ENCODE measurements at regions not wholly inside any gene's neighbourhood (a gene's known extent, or its start where the extent isn't known, plus 50 kb on each side); places are given as distances from the start of the nearest gene placed in this dataset.

- CTCF ChIA-PET = no interaction called here
- POLR2A ChIA-PET = no interaction called here
Observed at GRCh38 chr4:43758836-43759235, 689.8 kb downstream of the KCTD8 start.

- CTCF ChIA-PET = no interaction called here
- POLR2A ChIA-PET = no interaction called here
Observed at GRCh38 chr4:43763029-43763610, 685.5 kb downstream of the KCTD8 start.

- CTCF ChIA-PET = no interaction called here
- POLR2A ChIA-PET = no interaction called here
Observed at GRCh38 chr4:43765514-43765913, 683.1 kb downstream of the KCTD8 start.

GRCh38 chr4:43766648-43767047 is 682.0 kb downstream of the KCTD8 start:
- ChIA-PET CTCF (no interaction called here), POLR2A (no interaction called here)

- ChIA-PET CTCF (no interaction called here), POLR2A (no interaction called here)
Observed at GRCh38 chr4:43776371-43776770, 672.2 kb downstream of the KCTD8 start.

- ChIA-PET CTCF (no interaction called here), POLR2A (no interaction called here)
Observed at GRCh38 chr4:43778187-43778915, 670.3 kb downstream of the KCTD8 start.

- POLR2A ChIA-PET = no interaction called here
- CTCF ChIA-PET = no interaction called here
Observed at GRCh38 chr4:43781125-43781524, 667.5 kb downstream of the KCTD8 start.

GRCh38 chr4:43782391-43782790 is 666.2 kb downstream of the KCTD8 start:
- CTCF ChIA-PET = no interaction called here
- POLR2A ChIA-PET = no interaction called here

- POLR2A ChIA-PET = no interaction called here
- CTCF ChIA-PET = no interaction called here
Observed at GRCh38 chr4:43816116-43816515, 632.5 kb downstream of the KCTD8 start.

- CTCF ChIA-PET = no interaction called here
- POLR2A ChIA-PET = no interaction called here
Observed at GRCh38 chr4:43822621-43823020, 626.0 kb downstream of the KCTD8 start.

- CTCF ChIA-PET = no interaction called here
- POLR2A ChIA-PET = no interaction called here
Observed at GRCh38 chr4:43835869-43836268, 612.7 kb downstream of the KCTD8 start.

GRCh38 chr4:43837171-43837570 is 611.4 kb downstream of the KCTD8 start:
- CTCF ChIA-PET = no interaction called here

GRCh38 chr4:43837604-43838003 is 611.0 kb downstream of the KCTD8 start:
- POLR2A ChIA-PET = no interaction called here

More at GRCh38 chr4:43837171-43837570, 611.4 kb downstream of the KCTD8 start:
- POLR2A ChIA-PET = no interaction called here

GRCh38 chr4:43842594-43842993 is 606.0 kb downstream of the KCTD8 start:
- ChIA-PET POLR2A (no interaction called here), CTCF (no interaction called here)

More at GRCh38 chr4:43837604-43838003, 611.0 kb downstream of the KCTD8 start:
- CTCF ChIA-PET = no interaction called here

- POLR2A ChIA-PET = no interaction called here
- CTCF ChIA-PET = no interaction called here
Observed at GRCh38 chr4:43843501-43843900, 605.1 kb downstream of the KCTD8 start.

GRCh38 chr4:43846111-43846587 is 602.5 kb downstream of the KCTD8 start:
- ChIA-PET POLR2A (no interaction called here), CTCF (no interaction called here)

- POLR2A ChIA-PET = no interaction called here
- CTCF ChIA-PET = no interaction called here
Observed at GRCh38 chr4:43853565-43854264, 594.9 kb downstream of the KCTD8 start.

GRCh38 chr4:43855283-43855682 is 593.3 kb downstream of the KCTD8 start:
- CTCF ChIA-PET = no interaction called here
- POLR2A ChIA-PET = no interaction called here

GRCh38 chr4:43864616-43865146 is 583.9 kb downstream of the KCTD8 start:
- POLR2A ChIA-PET = no interaction called here
- CTCF ChIA-PET = no interaction called here

- ChIA-PET POLR2A (no interaction called here), CTCF (no interaction called here)
Observed at GRCh38 chr4:43867908-43868307, 580.7 kb downstream of the KCTD8 start.

- CTCF ChIA-PET = no interaction called here
- POLR2A ChIA-PET = no interaction called here
Observed at GRCh38 chr4:43875655-43876054, 573.0 kb downstream of the KCTD8 start.
